ENCODE measurements at regions not wholly inside any gene's neighbourhood (a gene's known extent, or its start where the extent isn't known, plus 50 kb on each side); places are given as distances from the start of the nearest gene placed in this dataset.

DNA sequence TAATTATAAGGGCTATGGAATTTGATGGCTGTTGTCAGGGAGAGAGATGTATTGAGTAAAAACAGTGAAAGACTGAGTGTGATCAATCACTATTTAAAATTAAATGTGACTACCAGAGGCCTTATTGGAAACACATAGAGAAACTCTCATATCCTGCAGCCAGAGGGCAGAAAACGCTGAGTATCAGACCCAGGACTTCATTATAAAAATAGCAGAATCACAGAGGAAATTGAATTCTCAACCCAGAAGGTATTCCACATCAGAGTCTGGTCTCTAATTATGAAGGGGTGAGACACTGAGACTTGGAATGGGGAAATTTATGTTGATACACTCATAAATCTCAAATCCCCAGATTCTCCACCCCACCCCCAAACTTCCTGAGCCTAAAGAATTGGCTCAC lies 69.5 kb upstream of the IL6 start:
- no peak for DNase-seq (ENCODE audit: low spot score)

DNA sequence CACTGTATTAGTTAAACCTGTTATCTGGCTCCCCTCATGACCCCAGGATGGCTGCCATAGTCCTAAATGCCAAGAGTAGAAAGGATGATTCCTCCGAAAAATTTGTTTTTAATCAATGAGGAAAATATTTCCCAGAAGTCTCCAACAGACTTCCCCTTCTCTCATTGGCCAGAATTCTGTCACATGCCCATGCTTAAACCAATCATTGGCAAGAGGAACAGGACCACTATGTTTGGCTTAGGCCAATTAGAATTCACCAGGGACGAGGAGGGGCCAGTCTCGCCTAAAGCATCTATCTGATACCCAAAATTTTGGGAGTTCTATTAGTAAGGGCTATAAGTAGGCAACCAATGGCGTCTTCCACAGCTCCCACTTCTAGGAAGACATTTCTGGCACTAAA lies 71.2 kb upstream of the IL6 start:
- no peak for DNase-seq (ENCODE audit: low spot score)

DNA sequence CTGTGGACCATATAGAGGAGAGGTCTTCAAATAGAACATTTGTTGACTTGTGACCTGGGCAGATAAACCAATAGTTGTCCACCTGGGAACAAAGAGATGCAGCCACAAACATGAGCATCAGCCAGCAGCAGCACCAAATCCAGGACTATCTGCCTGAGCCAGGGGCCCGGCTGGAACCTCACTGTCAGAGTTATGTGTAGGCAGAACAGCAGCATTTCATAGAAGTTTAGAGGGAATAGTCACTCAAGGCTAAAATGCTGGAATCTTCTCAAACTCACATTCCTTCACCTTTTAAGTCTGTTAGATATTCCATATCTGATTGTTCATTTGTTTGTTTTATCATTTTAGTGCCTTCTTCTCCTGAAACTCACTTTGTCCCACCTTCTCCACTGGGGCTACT lies 72.2 kb upstream of the IL6 start:
- no peak for DNase-seq (ENCODE audit: low spot score)

DNA sequence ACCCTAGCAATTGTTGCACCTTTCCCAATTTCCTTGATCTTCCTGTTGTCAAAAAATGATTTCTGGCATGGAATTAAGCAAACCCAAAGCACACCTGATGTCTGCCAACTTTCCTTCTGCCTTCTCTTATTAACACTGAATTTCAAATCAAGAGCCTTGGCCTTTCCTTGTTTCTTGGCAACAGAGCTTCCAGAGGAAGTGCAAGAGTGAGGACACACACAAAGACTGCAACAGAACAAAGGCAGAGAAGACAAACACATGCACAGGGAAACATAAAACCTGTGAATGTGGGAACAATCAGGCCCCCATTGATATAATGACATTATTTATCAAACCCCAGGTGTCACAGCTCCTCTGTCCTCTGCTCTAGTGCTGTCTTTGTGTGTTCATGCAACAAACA lies 73.0 kb upstream of the IL6 start:
- no peak for DNase-seq (ENCODE audit: low spot score)

DNA sequence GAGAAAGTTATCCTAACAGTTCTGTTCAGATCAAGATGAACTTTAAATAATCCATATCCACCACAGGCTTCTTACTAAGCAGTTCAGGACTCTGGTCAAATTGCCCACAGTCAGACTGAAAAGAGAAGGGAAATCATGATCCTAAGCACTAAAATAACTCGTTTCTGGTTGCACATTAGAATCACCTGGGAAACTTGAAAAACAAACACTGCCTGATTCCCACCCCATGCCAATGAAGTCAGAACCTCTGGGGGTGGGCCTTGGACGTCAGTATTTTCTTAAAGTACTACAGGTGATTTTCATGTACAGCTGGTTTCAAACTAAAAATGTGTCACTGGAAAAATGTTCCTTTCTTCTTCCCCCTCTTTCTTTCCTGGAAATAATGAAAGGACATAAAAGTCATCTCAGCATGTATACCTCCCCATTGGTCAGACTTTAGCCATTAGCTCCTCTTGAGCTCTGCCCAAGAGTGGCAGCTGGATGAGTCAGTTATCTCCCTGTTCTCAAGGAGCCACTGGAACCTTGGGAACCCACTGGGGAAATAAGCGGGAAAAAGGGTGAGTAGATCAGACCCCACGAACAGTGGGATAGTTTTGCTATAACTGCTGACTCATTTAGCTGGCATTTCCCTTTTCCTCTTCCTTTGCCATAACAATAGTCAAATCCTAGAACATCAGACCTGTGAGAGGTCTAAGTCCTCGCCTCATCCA lies 75.3 kb upstream of the IL6 start:
- no peak for DNase-seq (ENCODE audit: low spot score)

DNA sequence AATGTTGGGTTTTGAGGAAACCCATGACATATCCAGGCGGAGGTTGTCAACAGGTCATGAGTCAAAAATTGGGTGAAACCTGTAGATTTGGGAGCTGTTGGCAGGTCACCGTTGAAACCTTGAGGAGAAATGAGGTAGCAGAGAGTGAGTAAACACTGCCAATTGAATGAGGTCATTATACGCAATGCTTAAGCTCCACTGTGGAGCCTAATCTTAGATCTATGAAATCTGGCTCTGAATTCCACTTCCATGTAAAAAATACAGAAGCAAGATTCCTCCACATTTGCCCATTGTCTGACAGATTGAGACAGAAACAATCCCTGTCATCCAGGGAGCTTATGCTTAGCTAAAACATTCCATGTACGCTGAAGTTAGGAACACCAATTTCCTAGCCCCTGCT lies 76.0 kb upstream of the IL6 start:
- no peak for DNase-seq (ENCODE audit: low spot score)

DNA sequence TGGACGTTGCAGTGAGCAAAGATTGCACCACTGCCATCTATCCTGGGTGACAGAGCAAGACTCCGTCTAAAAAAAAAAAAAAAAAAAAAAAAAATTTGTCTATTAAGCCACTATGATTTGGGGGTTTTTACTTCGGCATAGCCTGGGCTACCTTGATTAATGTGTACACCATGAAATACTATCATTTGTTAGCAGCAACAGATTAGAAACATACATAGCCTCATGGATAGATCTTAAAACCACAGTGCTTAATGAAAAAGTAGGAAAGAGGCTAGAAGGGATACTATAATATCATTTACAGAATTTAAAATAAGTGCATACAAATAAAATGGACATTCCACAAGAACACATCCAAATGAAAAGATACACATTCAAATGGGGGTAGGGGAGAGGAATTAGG lies 77.3 kb upstream of the IL6 start:
- DNase-seq (ENCODE audit: low spot score) = no peak

DNA sequence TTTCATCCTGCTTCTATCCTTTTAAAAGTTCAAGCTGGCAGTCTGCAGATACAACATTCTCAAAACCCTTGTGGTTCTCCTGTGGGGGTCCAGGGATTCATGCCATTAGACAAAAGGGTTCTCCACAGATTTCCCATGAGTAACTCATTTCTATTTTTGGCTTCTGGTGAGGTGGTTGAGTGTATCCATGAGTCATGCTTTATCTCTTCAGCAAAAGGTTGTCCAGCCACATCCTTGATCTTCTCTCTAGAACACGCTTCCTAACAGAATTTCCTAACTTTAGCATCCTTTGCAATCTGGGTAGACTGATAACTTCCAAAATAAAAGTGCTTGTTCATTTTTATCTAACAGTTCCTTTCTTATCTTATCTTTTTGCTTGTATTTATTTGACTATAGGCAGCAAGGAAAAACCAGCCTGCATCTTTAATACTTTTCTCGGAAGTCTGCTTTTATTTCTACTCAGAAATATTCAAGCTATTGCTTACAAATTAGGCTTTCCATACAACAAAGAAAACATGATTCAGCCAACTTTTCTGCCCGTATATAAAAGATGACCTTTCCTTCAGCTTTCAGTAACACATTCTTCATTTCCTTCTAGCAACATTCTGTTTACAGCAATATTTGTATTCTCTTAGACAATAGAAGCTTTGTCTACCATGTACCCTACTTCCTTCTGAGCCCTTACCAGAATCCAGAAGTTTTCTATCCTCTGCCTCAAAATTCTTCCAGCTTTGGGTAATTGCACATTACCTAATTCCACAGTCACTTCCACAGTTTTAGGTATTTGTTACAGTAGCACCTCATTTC lies 79.3 kb upstream of the IL6 start:
- DNase-seq (ENCODE audit: low spot score) = no peak

DNA sequence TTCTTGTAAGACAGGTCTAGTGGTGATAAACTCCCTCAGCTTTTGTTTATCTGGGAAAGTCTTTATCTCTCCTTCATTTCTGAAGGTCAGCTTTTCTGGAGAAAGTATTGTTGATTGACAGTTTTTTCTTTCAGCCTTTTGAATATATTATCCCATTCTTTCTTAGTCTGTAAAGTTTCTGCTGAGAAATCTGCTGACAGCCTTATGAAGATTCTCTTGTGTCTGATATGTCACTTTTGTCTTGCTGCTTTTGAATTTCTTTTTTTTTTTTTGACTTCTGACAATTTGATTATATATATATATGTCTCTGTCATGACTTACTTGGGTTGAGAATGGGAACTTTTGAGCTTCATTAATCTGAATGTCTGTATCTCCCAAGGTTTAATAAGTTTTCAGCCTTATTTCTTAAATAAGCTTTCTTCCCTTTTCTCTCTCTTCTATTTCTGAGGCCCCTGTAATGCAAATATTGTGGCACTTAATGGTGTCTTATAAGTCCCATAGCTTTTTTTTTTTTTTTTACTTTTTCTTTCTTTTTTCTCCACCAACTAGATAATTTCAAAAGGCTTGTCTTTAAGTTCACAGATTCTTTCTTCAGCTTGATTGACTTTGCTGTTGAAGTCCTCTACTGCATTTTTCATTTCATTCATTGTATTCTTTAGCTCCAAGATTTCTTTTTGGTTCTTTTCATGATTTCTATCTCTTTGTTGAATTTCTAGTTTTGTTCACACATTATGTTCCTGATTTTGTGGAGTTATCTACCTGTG lies 81.4 kb upstream of the IL6 start:
- DNase-seq (ENCODE audit: low spot score) = no peak

DNA sequence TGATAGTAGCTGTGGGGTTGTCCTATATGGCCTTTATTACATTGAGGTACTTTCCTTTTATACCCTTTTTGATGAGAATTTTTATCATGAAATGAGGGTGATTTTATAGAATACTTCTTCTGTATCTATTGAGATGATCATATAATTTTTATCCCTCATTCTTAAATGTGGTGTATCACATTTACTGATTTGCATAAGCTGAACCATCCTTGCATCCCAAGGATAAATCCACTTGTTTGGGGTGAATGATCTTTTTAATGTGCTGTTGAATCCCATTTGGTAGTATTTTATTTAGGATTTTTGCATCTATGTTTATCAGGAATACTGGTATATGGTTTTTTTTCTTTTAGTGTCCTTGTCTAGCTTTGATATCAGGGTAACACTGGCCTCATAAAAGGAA lies 84.5 kb upstream of the IL6 start:
- DNase-seq (ENCODE audit: low spot score) = no peak

DNA sequence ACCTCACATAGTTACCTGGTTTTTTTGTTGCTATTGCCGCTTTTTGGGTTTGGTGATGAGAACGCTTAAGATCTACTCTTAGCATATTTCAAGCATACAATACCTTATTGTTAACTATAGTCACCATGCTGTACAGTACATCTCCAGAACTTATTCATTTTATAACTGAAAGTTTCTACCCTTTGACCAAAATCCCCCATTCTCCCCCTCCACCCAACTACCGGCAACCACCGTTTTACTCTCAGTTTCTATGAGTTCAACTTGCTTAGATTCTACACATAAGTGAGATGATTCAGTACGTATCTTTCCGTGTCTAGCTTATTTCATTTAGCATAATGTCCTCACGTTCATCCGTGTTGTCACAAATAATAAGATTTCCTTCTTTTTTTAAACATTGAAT lies 86.7 kb upstream of the IL6 start:
- no peak for DNase-seq (ENCODE audit: low spot score)

DNA sequence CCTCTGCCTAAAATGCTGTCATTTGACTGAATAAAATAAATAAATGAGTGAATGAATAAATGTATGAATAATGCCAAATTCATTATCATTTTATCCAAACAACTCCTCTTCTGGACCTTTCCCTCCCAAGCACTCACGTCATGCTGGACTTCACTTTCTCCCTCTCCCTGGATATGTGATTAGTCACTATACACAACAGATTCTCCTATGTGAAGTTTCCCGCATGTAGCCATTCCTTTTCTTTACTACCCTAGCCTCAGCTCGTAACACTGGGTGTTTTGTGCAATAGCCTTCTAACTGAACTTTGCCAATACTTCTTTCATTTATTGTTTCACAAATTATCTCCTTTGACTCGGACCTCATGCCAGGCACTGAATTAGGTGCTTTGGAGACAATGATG lies 87.6 kb upstream of the IL6 start:
- DNase-seq (ENCODE audit: low spot score) = no peak

DNA sequence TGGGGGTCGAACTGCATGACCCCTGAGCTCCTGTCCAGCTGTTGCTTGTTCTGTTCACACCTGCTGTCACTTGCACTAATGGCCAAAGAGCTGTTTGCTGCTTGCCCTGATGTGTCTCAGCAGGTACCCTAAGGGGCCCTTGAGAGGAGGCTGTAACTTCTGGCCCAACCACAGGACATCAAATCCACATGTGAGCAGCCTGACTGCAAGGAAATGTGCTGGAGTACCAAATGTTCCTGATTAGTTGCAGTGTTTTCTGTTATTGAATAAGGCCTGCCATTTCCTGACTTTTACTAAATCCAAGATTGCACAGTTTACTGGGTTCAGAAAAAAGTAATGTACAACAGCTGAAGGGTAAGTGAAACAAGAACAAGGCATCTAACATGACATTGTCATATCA lies 91.7 kb upstream of the IL6 start:
- DNase-seq (ENCODE audit: low spot score) = no peak

DNA sequence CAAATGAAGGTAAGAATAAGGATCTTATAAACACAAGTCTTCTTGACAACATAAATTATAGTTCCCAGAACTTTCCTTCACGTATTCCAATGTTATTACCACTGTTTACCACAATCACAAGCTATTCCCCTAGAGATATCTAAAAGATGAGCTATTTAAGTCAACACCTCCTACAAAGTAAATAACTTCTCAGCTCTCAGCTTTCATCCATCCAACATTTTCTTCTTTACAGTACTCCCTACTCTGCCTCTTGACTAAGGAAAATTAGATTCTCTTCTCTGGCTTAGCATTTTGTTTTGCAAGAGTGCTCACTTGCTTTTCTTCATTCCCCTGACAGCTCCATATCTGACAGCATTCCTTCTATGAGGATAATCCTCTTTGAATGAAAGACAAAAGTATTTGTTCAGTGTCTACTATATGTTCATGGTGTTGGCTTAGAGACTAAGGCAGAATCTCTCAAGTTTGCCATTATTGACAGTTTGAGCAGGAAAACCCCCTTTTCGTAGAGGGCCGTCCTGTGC lies 93.0 kb upstream of the IL6 start:
- no peak for DNase-seq (ENCODE audit: low spot score)

DNA sequence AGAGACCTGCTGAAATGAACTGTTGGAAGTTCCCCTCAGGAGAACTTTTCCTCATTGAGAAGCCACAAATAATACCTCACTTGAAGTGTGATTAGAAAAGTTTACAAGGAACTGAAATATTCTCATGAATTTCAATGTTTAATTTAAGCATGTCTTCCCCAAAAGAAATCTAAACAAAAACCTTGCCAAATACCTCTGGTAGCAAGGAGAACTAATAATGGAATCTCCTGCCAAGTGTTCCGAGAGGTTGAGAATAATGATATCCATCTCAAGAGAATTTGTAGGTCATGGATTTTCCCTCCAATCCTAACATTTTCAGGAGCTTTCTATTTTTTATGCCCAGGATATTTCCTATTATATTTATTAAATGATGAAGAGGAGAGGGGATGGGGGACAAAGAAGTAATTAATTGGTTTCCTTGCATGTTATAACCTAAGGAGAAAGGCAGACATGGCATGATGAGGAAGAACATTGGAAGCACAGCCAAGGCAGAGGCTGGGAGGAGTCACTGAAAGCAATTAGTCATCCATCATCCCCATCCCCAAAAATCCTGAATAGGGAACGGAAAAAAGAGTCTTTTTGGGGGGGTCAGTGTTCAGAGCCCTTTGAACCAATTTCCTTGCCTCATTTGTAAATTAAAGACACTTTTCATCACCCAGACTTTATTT lies 93.6 kb upstream of the IL6 start:
- DNase-seq (ENCODE audit: low spot score) = no peak

DNA sequence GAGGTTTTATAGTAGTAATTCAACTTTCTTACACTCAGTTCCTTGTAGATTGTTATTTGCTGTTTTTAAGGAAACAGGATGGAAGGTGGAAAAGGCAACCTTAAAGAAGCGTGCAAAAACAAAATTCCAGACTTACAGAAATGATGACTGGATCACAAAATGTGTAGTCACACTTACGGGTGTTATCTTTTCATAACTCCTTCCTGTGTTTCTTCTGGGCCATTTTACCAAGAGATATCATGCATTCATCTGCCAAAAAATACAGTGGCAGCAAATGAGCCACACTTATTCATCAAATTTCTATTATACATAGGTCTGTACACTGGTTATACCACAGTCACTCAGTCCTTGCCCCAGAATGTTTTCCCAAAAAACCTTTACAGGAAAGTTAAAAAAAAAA lies 94.3 kb upstream of the IL6 start:
- DNase-seq (ENCODE audit: low spot score) = no peak

DNA sequence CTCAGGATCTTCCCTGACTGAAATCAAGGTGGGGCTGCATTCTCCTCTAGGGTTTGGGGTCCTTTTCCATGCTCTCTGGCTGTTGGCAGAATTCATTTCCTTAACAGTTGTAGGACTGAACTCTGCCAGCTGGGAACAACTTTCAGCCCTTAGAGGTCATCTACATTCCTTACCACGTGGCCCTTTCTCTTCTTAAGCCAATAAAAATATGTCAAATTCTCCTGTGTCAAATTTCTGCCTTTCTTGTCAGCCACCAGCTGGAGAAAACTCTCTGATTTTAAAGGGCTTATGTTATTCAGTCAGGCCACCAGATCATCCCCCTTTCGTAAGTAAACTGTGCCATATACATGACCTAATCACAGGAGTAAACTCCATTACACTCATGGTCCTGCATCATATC lies 95.3 kb upstream of the IL6 start:
- no peak for DNase-seq (ENCODE audit: low spot score)

DNA sequence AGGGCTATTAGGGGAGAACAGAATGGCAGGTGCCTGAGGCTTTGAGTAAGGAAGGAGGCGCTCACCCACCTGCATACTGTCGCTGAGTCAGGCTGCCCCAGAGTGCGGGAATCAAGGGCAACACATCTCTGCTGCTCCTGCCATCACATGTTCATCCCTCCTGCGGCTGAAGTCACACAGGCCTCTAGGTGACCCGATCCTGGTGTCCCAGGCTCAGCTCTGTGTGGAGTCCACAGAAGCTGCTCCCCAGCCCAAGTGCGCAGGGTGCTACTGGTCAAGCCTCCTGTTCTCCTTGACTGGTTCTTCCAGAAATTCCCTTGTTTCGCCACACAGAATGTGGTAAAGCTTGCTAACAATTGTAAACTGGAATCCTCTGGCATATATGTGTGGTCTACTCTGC lies 96.9 kb upstream of the IL6 start:
- DNase-seq (ENCODE audit: low spot score) = no peak

DNA sequence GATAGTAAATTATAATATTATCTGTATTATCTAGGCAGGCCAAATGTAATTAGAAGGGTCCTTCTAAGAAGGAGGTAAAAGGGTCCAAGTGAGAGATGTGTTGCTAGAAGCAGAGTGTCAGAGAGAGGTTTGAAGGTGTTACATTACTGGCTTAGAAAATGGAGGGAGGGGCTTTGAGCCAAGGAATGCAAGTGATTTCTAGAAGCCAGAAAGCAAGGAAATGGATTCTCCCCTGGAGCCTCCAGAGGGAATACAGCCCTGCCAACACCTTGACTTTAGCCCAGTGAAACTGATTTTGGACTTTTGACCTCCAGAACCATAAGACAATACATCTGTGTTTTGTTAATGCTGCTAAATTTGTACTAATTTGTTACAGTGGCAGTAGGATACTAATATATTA lies 97.9 kb upstream of the IL6 start:
- DNase-seq (ENCODE audit: low spot score) = no peak

DNA sequence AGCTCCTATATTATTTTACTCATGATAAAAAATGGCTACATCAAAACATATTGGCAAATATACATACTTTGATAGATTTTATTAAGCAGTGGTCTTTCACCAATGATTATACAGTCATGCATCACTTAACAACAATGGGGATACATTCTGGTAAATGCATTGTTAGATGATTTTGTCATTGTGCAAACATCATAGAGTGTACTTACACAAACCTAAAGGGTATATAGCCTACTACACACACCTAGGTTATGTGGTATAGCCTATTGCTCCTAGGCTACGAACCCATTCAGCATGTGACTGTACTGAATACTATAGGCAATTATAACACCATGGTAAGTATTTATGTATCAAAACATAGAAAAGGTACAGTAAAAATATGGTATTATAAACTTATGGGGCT lies 98.9 kb upstream of the IL6 start:
- no peak for DNase-seq (ENCODE audit: low spot score)

DNA sequence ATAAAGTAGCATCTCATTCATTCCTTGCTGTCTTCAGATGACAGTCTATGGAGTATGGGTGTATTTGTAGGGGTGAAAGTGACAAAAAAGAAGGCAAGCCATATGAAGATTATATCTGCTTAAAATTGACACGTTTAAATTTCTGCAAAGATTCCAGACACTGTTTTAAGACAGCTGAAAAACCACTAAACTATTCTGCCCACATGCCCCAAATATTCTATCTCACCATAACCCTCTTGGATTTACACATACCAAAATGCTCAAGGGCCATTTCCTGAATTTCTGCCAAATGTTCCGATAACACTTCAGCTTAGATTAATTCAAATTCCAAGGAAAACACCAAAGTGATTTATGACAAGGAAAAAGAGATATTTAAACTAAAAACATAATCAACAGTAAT lies 99.9 kb upstream of the IL6 start:
- DNase-seq (ENCODE audit: low spot score) = no peak

DNA sequence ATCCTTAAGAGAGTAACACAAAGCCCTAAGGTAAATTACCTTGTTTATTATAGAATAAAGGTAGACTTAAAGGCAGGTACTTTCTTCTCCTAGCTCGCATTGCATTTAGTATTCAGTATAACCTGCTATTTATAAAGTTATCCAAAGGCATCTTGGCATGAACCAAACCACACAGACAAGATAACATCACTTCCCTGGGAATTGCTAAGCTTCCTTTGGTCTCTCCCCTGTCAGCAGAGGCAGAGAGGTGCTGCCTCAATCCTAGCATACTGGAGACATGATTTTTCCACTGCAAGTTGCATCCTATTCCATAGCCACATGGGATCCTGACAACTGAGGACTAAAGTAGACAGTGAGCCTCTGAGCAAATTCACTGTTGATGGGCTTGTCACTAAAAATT lies 101.7 kb upstream of the IL6 start:
- DNase-seq (ENCODE audit: low spot score) = no peak

DNA sequence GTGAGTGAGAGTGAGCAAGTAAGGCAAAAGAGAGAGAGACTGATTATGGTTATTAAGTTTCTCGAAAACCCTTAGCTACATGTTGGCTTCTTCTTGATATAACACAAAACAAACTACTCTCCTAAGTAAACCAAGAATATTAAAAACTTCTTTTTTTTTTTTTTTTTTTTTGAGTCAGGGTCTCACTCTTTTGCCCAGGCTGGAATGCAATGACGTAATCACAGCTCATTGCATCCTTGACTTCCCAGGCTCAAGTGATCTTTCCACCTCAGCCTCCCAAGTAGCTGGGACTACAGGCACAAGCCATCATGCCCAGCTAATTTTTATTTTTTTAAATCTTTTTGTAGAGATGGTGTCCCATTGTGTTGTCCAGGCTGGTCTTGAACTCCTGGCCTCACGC lies 102.2 kb upstream of the IL6 start:
- no peak for DNase-seq (ENCODE audit: low spot score)

All from hematopoietic multipotent progenitor cell treated with erythropoietin and hydrocortisone succinate and interleukin-3 and kit ligand, for 15 days (in vitro differentiated cells).